ENCODE measurements at regions not wholly inside any gene's neighbourhood (a gene's known extent, or its start where the extent isn't known, plus 50 kb on each side); places are given as distances from the start of the nearest gene placed in this dataset.

DNA sequence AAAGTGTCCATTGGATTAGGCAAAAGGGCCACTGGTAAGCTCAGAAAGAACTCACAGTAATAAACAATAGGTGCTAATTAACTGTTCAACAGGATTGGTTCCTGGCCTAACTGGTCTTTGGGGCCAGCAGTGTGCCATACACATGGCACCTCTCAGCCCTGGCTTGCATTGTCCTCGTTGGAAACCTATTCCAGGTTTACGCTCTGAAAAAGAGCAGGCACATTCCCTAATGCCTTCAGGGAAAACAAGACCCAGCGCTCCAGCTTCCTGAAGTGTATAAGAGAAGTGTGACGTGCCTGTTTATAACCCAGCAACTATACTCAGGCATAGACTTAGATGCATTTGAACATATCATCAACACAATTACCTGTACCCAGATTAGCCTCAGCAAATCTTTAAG is 51.9 kb upstream of the RBM47 start:
- Histone ChIP-seq H3K4me2 (ENCODE audit: low read length) (no peak overlapping the region), H3K79me2 (ENCODE audit: insufficient read depth, low read length) (no peaks in the 10 kb centered on the region), H3K4me3 (replicated peaks in 1 of 2; ENCODE audit: low read depth in 1 of 2, low read length in 2 of 2) (no peak overlapping the region), H3K9ac (ENCODE audit: low read length) (no peak overlapping the region), H3K27ac (ENCODE audit: low read depth, low read length) (no peak overlapping the region), H4K20me1 (ENCODE audit: insufficient read depth) (no peaks in the 10 kb centered on the region), H3K9me2 (ENCODE audit: insufficient read depth) (no peaks in the 10 kb centered on the region), H3K4me1 (ENCODE audit: control insufficient read depth in 1 of 2, insufficient read depth in 2 of 2, low read length in 2 of 2) (peaks cover 0 to 4% of the 10 kb centered on the region in 2 experiments; a peak in 2 of 4 replicates), H2AFZ (ENCODE audit: low read depth, low read length, poor library complexity, severe bottlenecking) (no peak overlapping the region), H3K36me3 (ENCODE audit: control insufficient read depth in 1 of 2, insufficient read depth in 2 of 2, low read length in 2 of 2) (no peaks in the 10 kb centered on the region), H3K9me3 (ENCODE audit: control insufficient read depth in 1 of 2, insufficient read depth in 1 of 2, low read depth in 1 of 2, low read length in 2 of 2) (no peaks in the 10 kb centered on the region), H3K27me3 (ENCODE audit: insufficient read depth, low read length) (no peaks in the 10 kb centered on the region)
- RAD21 ChIA-PET (ENCODE audit: low non-redundant PET in 1 of 2, low total read pairs in 2 of 2, uncharacterized antibody in 2 of 2, unreplicated experiment in 2 of 2): interaction anchor here in 1 of 2 experiments (0.6 kb wide), 1 partner anchor 289 kb away, joined by 3 read pairs; no protein-coding TSS in a partner anchor
- intact Hi-C loops (cut with micrococcal nuclease): no loop called here
- POLR2A ChIA-PET: no interaction called here
- ATAC-seq (no peak), DNase-seq (ENCODE audit: low read depth, low spot score) (no peak)
- CTCF ChIA-PET: no interaction called here
- BruUV-seq (replicated peaks): no TSS peak
- TF ChIP-seq, protein P1, sequence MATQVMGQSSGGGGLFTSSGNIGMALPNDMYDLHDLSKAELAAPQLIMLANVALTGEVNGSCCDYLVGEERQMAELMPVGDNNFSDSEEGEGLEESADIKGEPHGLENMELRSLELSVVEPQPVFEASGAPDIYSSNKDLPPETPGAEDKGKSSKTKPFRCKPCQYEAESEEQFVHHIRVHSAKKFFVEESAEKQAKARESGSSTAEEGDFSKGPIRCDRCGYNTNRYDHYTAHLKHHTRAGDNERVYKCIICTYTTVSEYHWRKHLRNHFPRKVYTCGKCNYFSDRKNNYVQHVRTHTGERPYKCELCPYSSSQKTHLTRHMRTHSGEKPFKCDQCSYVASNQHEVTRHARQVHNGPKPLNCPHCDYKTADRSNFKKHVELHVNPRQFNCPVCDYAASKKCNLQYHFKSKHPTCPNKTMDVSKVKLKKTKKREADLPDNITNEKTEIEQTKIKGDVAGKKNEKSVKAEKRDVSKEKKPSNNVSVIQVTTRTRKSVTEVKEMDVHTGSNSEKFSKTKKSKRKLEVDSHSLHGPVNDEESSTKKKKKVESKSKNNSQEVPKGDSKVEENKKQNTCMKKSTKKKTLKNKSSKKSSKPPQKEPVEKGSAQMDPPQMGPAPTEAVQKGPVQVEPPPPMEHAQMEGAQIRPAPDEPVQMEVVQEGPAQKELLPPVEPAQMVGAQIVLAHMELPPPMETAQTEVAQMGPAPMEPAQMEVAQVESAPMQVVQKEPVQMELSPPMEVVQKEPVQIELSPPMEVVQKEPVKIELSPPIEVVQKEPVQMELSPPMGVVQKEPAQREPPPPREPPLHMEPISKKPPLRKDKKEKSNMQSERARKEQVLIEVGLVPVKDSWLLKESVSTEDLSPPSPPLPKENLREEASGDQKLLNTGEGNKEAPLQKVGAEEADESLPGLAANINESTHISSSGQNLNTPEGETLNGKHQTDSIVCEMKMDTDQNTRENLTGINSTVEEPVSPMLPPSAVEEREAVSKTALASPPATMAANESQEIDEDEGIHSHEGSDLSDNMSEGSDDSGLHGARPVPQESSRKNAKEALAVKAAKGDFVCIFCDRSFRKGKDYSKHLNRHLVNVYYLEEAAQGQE (IDR thresholded peaks at IDR 0.05; ENCODE audit: low read depth): no peak
- TF ChIP-seq EZH2phosphoT487 (IDR thresholded peaks at IDR 0.05; ENCODE audit: borderline replicate concordance) (no peak), SP1 (IDR thresholded peaks at IDR 0.05; ENCODE audit: low read depth) (no peak), YY1 (IDR thresholded peaks at IDR 0.05; ENCODE audit: extremely low read depth, insufficient replicate concordance, low read depth, low read length) (no peak)
